Activated CD4-positive, alpha-beta memory T cell treated with anti-CD3 and anti-CD28 coated beads for 36 hours (primary cell): ENCODE measurements at regions not wholly inside any gene's neighbourhood (a gene's known extent, or its start where the extent isn't known, plus 50 kb on each side); places are given as distances from the start of the nearest gene placed in this dataset.
A peak's percentile ranks its signal among the peaks of the same experiment; 100 is the strongest.

Source experiments
- CTCF ChIA-PET: fragments of 350-600 bp; sonication (Branson Sonifier 250); formaldehyde crosslinking; loops from one replicate; lab custom pipeline; 2021; ENCODE audit warnings: antibody characterized with exemption, inconsistent platforms; lab: Charles Lee
- POLR2A ChIA-PET: fragments of 350-600 bp; sonication (Branson Sonifier 250); formaldehyde crosslinking; loops from one replicate; lab custom pipeline; 2021; ENCODE audit warnings: antibody characterized with exemption; lab: Charles Lee
- DNase-seq: peaks from one replicate; pipeline ENCODE4 v3.0.0-alpha.2; 2020
- H3K27ac Mint-ChIP-seq: one replicate; pipeline ENCODE4 v1.8.0; 2021; ENCODE audit warnings: mixed read lengths
- H3K27me3 Mint-ChIP-seq: one replicate; pipeline ENCODE4 v1.8.0; 2021; ENCODE audit warnings: mixed read lengths
- H3K36me3 Mint-ChIP-seq: one replicate; pipeline ENCODE4 v1.8.0; 2021; ENCODE audit warnings: mixed read lengths
- H3K4me1 Mint-ChIP-seq: one replicate; pipeline ENCODE4 v1.8.0; 2021; ENCODE audit warnings: low read depth, mixed read lengths
- H3K4me3 Mint-ChIP-seq: one replicate; pipeline ENCODE4 v1.8.0; 2021; ENCODE audit warnings: mild to moderate bottlenecking, mixed read lengths
- H3K9me3 Mint-ChIP-seq: one replicate; pipeline ENCODE4 v1.8.0; 2021; ENCODE audit warnings: mixed read lengths
- intact Hi-C: fragments of 100-400 bp; cut with micrococcal nuclease; formaldehyde crosslinking; loops from one replicate; pipeline ENCODE4 v1.15.1; 2023

DNA sequence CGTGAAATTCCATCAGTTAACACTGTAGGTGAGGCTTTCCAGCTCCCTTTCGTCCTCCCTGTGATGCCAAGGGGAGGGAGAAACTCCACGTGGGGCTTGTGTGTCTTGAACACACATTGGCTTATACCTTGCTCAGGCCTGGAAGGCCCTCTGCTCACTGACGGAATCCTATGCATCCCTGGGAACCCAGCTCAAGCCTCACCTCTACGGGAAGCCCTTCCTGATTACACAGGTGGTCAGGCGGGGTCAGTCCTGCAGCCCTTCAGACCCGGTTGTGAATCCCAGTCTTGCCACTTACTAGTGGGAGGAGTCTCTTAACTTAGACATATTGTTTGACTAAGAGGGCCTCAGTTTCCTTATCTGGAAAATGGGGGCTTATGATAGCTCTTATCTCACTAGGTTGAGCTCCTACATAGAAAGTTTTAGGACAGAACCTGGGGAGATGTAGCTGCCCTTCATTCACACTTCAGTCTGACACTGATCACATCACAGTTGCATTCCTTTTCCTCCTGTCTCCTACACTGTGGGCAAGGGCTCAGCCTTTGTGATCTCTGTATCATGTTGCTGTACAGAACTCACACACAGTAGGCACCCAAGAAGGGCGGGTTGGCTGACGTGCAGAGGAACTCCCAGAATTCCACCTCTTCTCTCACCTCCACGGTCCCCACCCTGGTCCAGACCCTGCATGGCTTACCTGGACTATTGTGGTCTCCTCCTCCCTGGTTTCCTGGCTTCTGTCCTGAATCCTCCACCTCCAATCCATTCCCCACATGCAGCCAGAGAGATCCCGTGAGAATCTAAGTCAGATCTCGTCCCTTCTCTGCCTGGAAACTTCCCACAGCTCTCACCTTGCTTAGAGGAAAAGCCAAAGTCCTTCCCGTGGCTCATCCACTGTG is 129.6 kb downstream of the CEBPB start:
- POLR2A ChIA-PET, result no interaction called here
- CTCF ChIA-PET, result no interaction called here
- Mint-ChIP-seq H3K27ac (no peak overlapping the region), H3K36me3 (no peaks in the 10 kb centered on the region), H3K4me3 (no peak overlapping the region), H3K9me3 (no peaks in the 10 kb centered on the region), H3K4me1 (peaks cover 11% of the 10 kb centered on the region), H3K27me3 (peaks cover 18% of the 10 kb centered on the region)
- intact Hi-C loops, result no loop called here
- DNase-seq, result no peak

DNA sequence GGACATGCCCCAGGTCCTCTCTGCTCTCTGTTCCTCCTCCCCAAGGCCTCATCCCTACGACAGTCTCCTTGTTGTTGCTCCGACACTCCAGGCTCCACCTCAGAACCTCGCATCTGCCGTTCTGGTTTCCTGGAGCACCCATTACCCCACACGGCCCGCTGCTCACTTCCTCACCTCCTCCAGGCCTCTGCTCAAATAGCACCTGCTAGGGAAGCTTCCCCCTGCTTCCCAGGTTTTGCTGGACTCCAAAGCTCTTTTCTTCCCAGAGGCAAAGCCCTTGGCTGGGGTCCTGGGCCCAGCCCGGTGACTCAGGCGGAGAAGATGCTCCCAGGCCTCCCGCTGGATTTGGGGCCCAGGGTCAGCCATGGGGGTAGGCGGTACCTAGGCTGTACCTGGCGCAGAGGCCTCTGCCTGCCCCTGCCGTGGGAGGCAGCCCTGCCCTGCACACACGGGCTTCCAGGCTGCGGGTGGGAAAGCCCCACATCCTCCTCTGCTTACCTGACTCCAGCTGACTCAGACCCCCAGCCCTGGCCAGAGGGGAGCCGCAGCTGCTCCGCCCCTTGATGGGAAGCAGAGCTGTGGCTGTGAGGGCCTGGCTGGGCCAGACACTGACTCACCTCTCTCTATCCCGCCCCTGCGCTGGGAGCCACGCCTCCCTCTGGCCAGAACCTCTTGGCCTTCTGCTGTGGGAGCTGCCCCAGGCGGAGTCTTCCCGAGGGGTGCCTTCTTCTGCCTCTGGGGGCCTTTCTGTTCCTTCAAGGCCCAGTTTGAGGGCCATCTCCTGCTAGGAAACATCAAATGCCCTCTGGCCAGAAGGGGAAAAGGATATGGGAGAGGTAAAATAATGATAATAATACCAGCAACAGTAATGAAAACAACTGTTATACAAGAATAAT is 130.5 kb downstream of the CEBPB start:
- ChIA-PET POLR2A (no interaction called here), CTCF (no interaction called here)
- H3K4me1 Mint-ChIP-seq, result peaks cover 11% of the 10 kb centered on the region
- no peak overlapping the region for H3K4me3 Mint-ChIP-seq
- intact Hi-C loops, result no loop called here
- H3K27me3 Mint-ChIP-seq, result peaks cover 13% of the 10 kb centered on the region
- no peaks in the 10 kb centered on the region for H3K36me3 Mint-ChIP-seq
- H3K27ac Mint-ChIP-seq, result no peak overlapping the region
- H3K9me3 Mint-ChIP-seq, result no peaks in the 10 kb centered on the region
- DNase-seq, result peak; percentile 71

DNA sequence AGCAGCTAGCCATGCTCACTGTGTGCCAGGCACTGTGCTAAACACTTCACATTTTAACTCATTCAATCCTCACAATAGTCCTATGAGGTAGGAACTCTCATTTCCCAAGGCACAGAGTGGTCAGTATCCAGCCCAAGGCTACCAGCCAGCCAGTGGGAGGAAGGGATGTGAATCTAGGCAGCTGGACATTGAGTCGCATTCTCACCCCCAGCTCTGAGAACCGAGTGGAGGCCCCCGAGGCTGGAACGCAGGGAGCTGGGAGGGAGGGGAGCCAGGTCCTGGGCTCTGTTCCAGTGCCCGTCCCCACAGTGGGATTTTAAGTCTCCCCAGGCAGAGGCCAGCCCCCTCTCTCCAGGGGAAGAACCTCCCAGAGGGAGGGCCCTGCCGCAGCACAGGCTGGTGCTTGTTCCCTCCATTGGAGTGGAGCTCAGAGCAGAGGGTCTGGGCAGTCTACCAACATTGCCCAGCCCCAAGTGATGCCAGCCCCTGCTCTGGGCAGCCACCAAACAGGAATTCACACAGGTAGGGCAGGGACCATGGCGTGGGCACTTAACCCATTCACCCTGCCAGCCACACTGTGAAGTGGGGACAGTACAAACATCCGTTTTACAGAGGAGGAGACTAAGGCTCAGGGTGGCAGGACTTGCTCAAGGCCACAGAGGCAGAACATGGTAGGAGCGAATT is 131.3 kb downstream of the CEBPB start:
- H3K4me3 Mint-ChIP-seq, result no peak overlapping the region
- CTCF ChIA-PET, result no interaction called here

DNA sequence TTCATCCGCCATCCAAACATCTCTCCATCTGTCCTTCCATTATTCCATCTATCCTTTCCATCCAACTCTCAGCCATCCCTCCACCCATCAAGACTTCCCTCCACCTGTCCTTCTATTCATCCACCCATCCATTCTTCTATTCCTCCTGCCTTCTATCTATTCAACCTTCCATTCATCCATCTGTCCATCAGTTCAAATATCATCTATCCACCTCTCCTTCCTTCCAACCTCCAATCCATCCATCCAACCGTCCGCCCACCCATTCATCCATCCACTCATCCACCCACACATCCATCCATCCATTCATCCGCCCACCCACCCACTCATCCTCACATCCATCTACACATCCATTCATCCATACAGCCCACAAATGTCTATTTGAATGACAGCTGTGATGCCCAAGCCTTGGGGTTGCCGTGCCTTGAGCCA is 132.1 kb downstream of the CEBPB start:
- no peaks in the 10 kb centered on the region for H3K36me3 Mint-ChIP-seq
- CTCF ChIA-PET, result no interaction called here
- POLR2A ChIA-PET, result no interaction called here
- peaks cover under 1% of the 10 kb centered on the region for H3K9me3 Mint-ChIP-seq
- peaks cover 5% of the 10 kb centered on the region for H3K27me3 Mint-ChIP-seq
- no peak overlapping the region for H3K27ac Mint-ChIP-seq
- peaks cover 11% of the 10 kb centered on the region for H3K4me1 Mint-ChIP-seq
- no peak for DNase-seq
- no peak overlapping the region for H3K4me3 Mint-ChIP-seq
- intact Hi-C loops, result no loop called here

More for the DNA sequence above, 131.3 kb downstream of the CEBPB start:
- Mint-ChIP-seq H3K9me3 (no peaks in the 10 kb centered on the region), H3K4me1 (peaks cover 11% of the 10 kb centered on the region), H3K36me3 (no peaks in the 10 kb centered on the region), H3K27me3 (peaks cover 8% of the 10 kb centered on the region), H3K27ac (no peak overlapping the region)
- no peak for DNase-seq
- intact Hi-C loops, result no loop called here
- POLR2A ChIA-PET, result no interaction called here

DNA sequence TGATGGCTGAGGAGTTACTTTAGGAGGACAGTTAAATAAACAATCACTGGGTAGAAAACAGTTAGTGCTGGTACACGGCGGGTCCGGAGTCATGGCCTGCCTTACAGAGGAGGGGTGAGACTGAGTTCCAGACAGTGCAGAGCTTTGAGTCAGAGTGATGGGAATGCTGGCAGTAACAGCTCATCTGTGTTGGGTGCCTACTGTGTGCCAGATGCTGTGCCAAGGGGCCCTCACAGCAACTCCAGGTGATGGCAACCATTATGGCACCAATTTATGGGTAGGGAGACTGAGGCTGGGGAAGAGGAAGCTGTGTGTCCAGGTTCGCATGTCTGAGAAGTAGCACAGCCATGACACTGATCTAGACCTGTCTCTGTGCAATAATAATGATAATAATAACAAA is 132.6 kb downstream of the CEBPB start:
- no peak for DNase-seq
- Mint-ChIP-seq H3K36me3 (no peaks in the 10 kb centered on the region), H3K4me1 (peaks cover 11% of the 10 kb centered on the region), H3K9me3 (peaks cover 5% of the 10 kb centered on the region), H3K27ac (no peak overlapping the region), H3K4me3 (no peak overlapping the region), H3K27me3 (peaks cover 4% of the 10 kb centered on the region)
- ChIA-PET POLR2A (no interaction called here), CTCF (no interaction called here)
- intact Hi-C loops, result no loop called here

DNA sequence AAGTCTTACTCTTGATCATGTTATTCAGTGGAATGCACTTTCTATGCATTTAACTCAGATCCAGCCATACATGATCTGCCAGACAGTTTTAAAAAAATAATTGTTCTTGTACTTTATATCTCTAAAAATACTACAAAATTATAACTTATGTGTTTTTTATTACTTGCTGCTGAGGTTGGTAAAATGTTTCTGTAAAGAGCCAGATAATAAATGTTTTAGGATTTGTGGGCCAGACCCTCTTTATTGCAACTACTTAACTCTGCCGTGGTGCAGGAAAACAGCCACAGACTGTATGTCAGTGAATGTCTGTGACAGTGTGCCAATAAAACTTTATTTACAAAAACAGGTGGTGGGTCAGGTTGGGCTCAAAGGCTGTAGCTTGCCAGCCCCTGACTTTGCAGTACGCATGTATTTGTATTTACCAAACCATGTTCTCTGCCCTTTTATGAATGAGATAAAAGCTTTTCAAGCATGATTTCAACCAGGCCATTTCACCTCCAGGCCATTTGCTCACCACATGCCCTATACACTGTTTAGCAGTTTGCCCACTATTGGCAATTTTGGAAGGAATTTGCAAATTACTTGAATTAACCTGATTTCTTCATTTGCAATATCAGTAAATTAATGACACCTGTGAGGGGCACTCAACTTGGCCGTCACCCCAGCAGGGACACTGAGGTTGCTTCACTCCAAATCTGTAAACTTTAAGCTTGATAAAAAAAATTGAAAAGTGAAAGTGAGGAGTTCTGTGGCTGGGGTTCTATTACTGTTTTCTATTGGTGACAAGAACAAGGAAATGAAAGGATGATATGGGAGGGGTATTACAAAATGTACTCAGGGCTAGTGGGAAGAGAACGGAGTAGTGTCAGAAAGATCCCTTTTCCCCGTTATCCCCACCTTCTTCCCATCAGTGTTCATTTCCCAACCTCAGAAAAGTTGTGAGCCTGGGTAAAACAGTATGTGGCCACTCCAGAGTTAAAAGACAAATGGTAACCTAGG is 133.4 kb downstream of the CEBPB start:
- ChIA-PET POLR2A (no interaction called here), CTCF (no interaction called here)
- H3K27ac Mint-ChIP-seq, result no peak overlapping the region
- H3K4me1 Mint-ChIP-seq, result peaks cover 7% of the 10 kb centered on the region
- intact Hi-C loops, result no loop called here
- H3K4me3 Mint-ChIP-seq, result no peak overlapping the region
- peaks cover 2% of the 10 kb centered on the region for H3K27me3 Mint-ChIP-seq
- H3K36me3 Mint-ChIP-seq, result no peaks in the 10 kb centered on the region
- peaks cover 5% of the 10 kb centered on the region for H3K9me3 Mint-ChIP-seq
- no peak for DNase-seq

DNA sequence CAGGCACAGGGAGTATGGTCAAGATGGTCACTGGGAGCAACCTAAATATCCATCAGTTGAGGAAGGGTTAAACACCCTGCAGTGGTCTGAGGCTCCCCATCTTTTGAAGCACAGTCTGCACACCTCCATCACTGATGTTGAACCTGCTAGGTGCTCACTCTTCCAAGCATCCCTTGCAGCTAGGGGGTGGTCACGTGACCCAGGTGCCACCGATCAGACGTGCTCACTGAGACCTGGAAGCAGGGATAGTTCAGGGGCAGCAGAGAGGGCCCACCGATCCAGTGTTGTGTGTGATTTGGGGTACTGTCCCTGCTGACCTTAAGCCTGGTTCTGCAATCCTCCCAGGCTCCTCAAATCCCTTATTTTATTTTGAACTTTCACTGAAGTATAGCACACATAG is 134.6 kb downstream of the CEBPB start:
- POLR2A ChIA-PET, result no interaction called here
- DNase-seq, result no peak
- intact Hi-C loops, result no loop called here
- CTCF ChIA-PET, result no interaction called here
- peaks cover 7% of the 10 kb centered on the region for H3K4me1 Mint-ChIP-seq
- H3K9me3 Mint-ChIP-seq, result peaks cover 5% of the 10 kb centered on the region
- H3K4me3 Mint-ChIP-seq, result no peak overlapping the region
- H3K36me3 Mint-ChIP-seq, result no peaks in the 10 kb centered on the region
- H3K27ac Mint-ChIP-seq, result no peak overlapping the region
- peaks cover 3% of the 10 kb centered on the region for H3K27me3 Mint-ChIP-seq

DNA sequence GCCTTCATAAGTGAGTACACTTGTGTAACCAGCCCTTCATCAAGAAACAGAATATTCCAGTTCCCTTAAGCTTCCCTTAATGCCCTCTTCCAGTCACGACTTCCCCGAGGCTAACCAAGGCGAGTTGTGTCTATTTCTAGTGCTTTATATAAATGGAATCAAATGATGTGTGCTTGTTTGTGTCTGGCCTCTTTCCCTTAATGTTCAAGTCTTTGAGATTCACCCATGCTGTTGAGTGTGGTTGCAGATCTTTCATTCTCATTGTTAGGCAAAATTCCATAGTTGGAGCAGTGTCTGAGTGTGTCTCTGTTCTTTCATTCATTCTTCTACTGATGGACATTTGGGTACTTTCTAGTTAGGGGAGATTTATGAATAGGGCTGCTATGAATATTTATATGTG is 135.0 kb downstream of the CEBPB start:
- no peak overlapping the region for H3K4me3 Mint-ChIP-seq
- no peak overlapping the region for H3K27ac Mint-ChIP-seq
- ChIA-PET CTCF (interaction anchor here (0.6 kb wide), 1 partner anchor 9 kb away, joined by 4 read pairs; no protein-coding TSS in a partner anchor), POLR2A (no interaction called here)
- H3K36me3 Mint-ChIP-seq, result no peaks in the 10 kb centered on the region
- intact Hi-C loops, result no loop called here
- peaks cover 3% of the 10 kb centered on the region for H3K27me3 Mint-ChIP-seq
- peaks cover 6% of the 10 kb centered on the region for H3K4me1 Mint-ChIP-seq
- H3K9me3 Mint-ChIP-seq, result peaks cover 5% of the 10 kb centered on the region
- no peak for DNase-seq

DNA sequence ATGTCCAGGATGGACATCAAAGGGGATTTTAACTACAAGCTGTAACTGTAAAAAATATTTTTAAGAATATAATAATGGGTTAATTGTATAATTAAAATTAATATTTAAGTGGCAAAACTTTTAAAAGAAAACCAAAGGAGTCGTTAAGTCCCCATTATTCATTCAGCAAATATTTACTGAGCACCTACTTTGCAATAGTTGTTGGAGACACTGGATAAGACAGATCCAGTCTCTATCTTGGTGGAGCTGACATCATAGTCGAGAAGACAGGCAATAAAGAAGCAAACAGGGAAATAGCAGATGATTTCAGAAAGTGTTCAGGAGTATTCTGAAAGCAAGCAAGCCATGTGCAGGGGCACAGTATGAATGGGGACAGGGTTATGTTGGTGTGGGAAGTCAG is 137.0 kb downstream of the CEBPB start:
- ChIA-PET CTCF (interaction anchor here (1.4 kb wide), 1 partner anchor 11 kb away, joined by 4 read pairs; no protein-coding TSS in a partner anchor), POLR2A (no interaction called here)
- no peak for DNase-seq
- no peak overlapping the region for H3K27ac Mint-ChIP-seq
- no peaks in the 10 kb centered on the region for H3K4me1 Mint-ChIP-seq
- peaks cover 4% of the 10 kb centered on the region for H3K27me3 Mint-ChIP-seq
- H3K4me3 Mint-ChIP-seq, result no peak overlapping the region
- peaks cover 5% of the 10 kb centered on the region for H3K9me3 Mint-ChIP-seq
- intact Hi-C loops, result no loop called here
- no peaks in the 10 kb centered on the region for H3K36me3 Mint-ChIP-seq

DNA sequence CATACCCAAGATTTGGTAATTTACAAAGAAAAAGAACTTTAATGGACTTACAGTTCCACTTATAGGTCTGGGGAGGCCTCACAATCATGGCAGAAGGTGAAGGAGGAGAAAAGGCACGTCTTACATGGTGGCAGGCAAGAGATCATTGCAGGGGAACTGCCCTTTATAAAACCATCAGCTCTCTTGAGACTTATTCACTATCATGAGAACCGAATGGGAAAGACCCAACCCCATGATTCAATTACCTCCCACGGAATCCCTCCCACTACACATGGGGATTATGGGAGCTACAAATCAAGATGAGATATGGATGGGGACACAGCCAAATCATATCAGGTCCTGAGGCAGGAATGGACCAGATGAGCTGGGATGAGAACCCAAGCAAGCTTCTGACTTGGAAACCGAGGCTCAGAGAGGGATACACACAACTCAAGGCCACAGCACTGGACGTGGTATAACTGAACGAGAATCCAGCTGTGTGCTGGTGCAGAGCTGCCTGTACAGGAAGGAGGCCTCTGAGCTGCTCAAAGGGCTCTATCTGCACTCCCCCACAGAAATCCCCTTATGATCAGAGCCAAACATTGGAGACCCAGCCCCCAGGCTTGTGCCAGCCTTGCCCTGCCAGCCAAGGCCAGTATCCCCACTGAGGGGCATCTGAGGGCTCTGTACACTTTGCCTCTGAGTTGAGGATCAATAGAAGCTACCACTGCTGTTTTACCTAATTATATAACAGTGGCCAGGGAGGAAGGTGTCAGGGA is 137.8 kb downstream of the CEBPB start:
- H3K27ac Mint-ChIP-seq, result no peak overlapping the region
- ChIA-PET CTCF (interaction anchor here (1.4 kb wide), 1 partner anchor 10 kb away, joined by 4 read pairs; no protein-coding TSS in a partner anchor), POLR2A (no interaction called here)
- H3K27me3 Mint-ChIP-seq, result peaks cover 6% of the 10 kb centered on the region
- no peaks in the 10 kb centered on the region for H3K36me3 Mint-ChIP-seq
- no peaks in the 10 kb centered on the region for H3K4me1 Mint-ChIP-seq
- H3K9me3 Mint-ChIP-seq, result peaks cover 5% of the 10 kb centered on the region
- intact Hi-C loops, result no loop called here
- DNase-seq, result no peak
- H3K4me3 Mint-ChIP-seq, result no peak overlapping the region
